Activated CD8-positive, alpha-beta memory T cell treated with anti-CD3 and anti-CD28 coated beads for 36 hours (primary cell): ENCODE measurements at regions not wholly inside any gene's neighbourhood (a gene's known extent, or its start where the extent isn't known, plus 50 kb on each side); places are given as distances from the start of the nearest gene placed in this dataset.
"Not testable (repeated sequence)": the region's sequence is repeated elsewhere in the genome, so short reads cannot be mapped to it uniquely, and the experiment has no call there.

Source experiments
- CTCF ChIA-PET: fragments of 350-600 bp; sonication (Branson Sonifier 250); formaldehyde crosslinking; loops from one replicate; lab custom pipeline; 2021; ENCODE audit warnings: antibody characterized with exemption; lab: Charles Lee
- POLR2A ChIA-PET: fragments of 350-600 bp; sonication (Branson Sonifier 250); formaldehyde crosslinking; loops from one replicate; lab custom pipeline; 2021; ENCODE audit warnings: antibody characterized with exemption; lab: Charles Lee

- POLR2A ChIA-PET, result no interaction called here
- CTCF ChIA-PET, result no interaction called here
Observed at GRCh38 chr7:41401833-41402232, 301.1 kb downstream of the INHBA start.

- POLR2A ChIA-PET, result no interaction called here
Observed at GRCh38 chr7:41399171-41399570, 303.7 kb downstream of the INHBA start.

GRCh38 chr7:41391818-41392217 is 311.1 kb downstream of the INHBA start:
- ChIA-PET CTCF (no interaction called here), POLR2A (no interaction called here)

More at GRCh38 chr7:41399171-41399570, 303.7 kb downstream of the INHBA start:
- CTCF ChIA-PET, result no interaction called here

- CTCF ChIA-PET, POLR2A ChIA-PET: not testable (repeated sequence)
Observed at GRCh38 chr7:41388933-41389332, 314.0 kb downstream of the INHBA start.

- ChIA-PET CTCF (no interaction called here), POLR2A (no interaction called here)
Observed at GRCh38 chr7:41385996-41386395, 316.9 kb downstream of the INHBA start.

GRCh38 chr7:41384418-41384817 is 318.5 kb downstream of the INHBA start:
- ChIA-PET CTCF (interaction anchor here (1.0 kb wide), 1 partner anchor 18 kb away, joined by 5 read pairs; no protein-coding TSS in a partner anchor), POLR2A (no interaction called here)

- POLR2A ChIA-PET, result no interaction called here
- CTCF ChIA-PET, result no interaction called here
Observed at GRCh38 chr7:41383596-41383995, 319.3 kb downstream of the INHBA start.

- ChIA-PET CTCF (no interaction called here), POLR2A (no interaction called here)
Observed at GRCh38 chr7:41378156-41378555, 324.7 kb downstream of the INHBA start.

- POLR2A ChIA-PET, result no interaction called here
- CTCF ChIA-PET, result no interaction called here
Observed at GRCh38 chr7:41375582-41375981, 327.3 kb downstream of the INHBA start.

- CTCF ChIA-PET, result no interaction called here
- POLR2A ChIA-PET, result no interaction called here
Observed at GRCh38 chr7:41374150-41374848, 328.6 kb downstream of the INHBA start.

GRCh38 chr7:41367967-41368882 is 334.7 kb downstream of the INHBA start:
- POLR2A ChIA-PET, result no interaction called here
- CTCF ChIA-PET, result no interaction called here

- ChIA-PET CTCF (no interaction called here), POLR2A (no interaction called here)
Observed at GRCh38 chr7:41351091-41351490, 351.8 kb downstream of the INHBA start.

GRCh38 chr7:41346878-41347277 is 356.0 kb downstream of the INHBA start:
- POLR2A ChIA-PET, result no interaction called here
- CTCF ChIA-PET, result no interaction called here

- ChIA-PET CTCF (no interaction called here), POLR2A (interaction anchor here (0.6 kb wide), 1 partner anchor 1134 kb away, joined by 4 read pairs; no protein-coding TSS in a partner anchor)
Observed at GRCh38 chr7:41339913-41340676, 362.8 kb downstream of the INHBA start.

GRCh38 chr7:41336981-41337380 is 365.9 kb downstream of the INHBA start:
- ChIA-PET POLR2A (no interaction called here), CTCF (no interaction called here)

GRCh38 chr7:41336455-41336952 is 366.4 kb downstream of the INHBA start:
- CTCF ChIA-PET, result no interaction called here

GRCh38 chr7:41334071-41334862 is 368.6 kb downstream of the INHBA start:
- POLR2A ChIA-PET, result no interaction called here
- CTCF ChIA-PET, result no interaction called here

More at GRCh38 chr7:41336455-41336952, 366.4 kb downstream of the INHBA start:
- POLR2A ChIA-PET, result no interaction called here

GRCh38 chr7:41333511-41333910 is 369.4 kb downstream of the INHBA start:
- POLR2A ChIA-PET, result no interaction called here
- CTCF ChIA-PET, result no interaction called here

- CTCF ChIA-PET, result no interaction called here
- POLR2A ChIA-PET, result no interaction called here
Observed at GRCh38 chr7:41331194-41331593, 371.7 kb downstream of the INHBA start.
